CD14-positive monocyte (primary cell): ENCODE measurements at regions not wholly inside any gene's neighbourhood (a gene's known extent, or its start where the extent isn't known, plus 50 kb on each side); places are given as distances from the start of the nearest gene placed in this dataset.

Experiments used
- DNase-seq, 3 donors: peaks; one replicate each; pipeline ENCODE4 v3.0.0-alpha.2; 2011 to 2022
- H2AFZ ChIP-seq: 2 replicates; pipeline ENCODE4 v1.6.0; 2012; ENCODE audit warnings: mild to moderate bottlenecking, low read depth, low read length, inconsistent platforms; ENCODE audit not compliant: insufficient read depth, poor library complexity, severe bottlenecking
- H3K27ac ChIP-seq, 2 donors: 1 replicate in 1 of 2; 2 replicates in 1 of 2; pipeline ENCODE4 v1.5.1; 2012 to 2013; ENCODE audit warnings: low read length in 2 of 2, control low read depth in 1 of 2, inconsistent platforms in 1 of 2, low read depth in 1 of 2, mild to moderate bottlenecking in 1 of 2
- H3K27me3 ChIP-seq, 2 donors: one replicate each; pipeline versions ENCODE4 v1.6.0 to v1.6.1; 2011 to 2013; ENCODE audit warnings: low read length in 2 of 2; ENCODE audit not compliant: control insufficient read depth in 2 of 2, insufficient read depth in 2 of 2
- H3K36me3 ChIP-seq, 2 donors: replicated peaks in 1 of 2; 1 replicate in 1 of 2; 2 replicates in 1 of 2; pipeline versions ENCODE4 v1.5.1 to v1.6.1; 2012 to 2013; ENCODE audit warnings: low read length in 2 of 2, control low read depth in 1 of 2, inconsistent platforms in 1 of 2, mild to moderate bottlenecking in 1 of 2; ENCODE audit not compliant: insufficient read depth in 2 of 2, control insufficient read depth in 1 of 2
- H3K4me1 ChIP-seq, 2 donors: 1 replicate in 1 of 2; 2 replicates in 1 of 2; pipeline versions ENCODE4 v1.5.1 to v1.6.1; 2012 to 2013; ENCODE audit warnings: low read length in 2 of 2, control low read depth in 1 of 2, inconsistent platforms in 1 of 2, mild to moderate bottlenecking in 1 of 2, moderate library complexity in 1 of 2; ENCODE audit not compliant: insufficient read depth in 2 of 2, control insufficient read depth in 1 of 2
- H3K4me2 ChIP-seq: replicated peaks from 2 replicates; pipeline ENCODE3; 2012; ENCODE audit warnings: low read length, moderate library complexity, mild to moderate bottlenecking; ENCODE audit not compliant: poor library complexity, severe bottlenecking; ENCODE audit errors: extremely low read depth
- H3K4me3 ChIP-seq, 3 experiments: fragments of 200-600 bp in 1 of 3; sonication (generic) in 1 of 3; replicated peaks in 1 of 3; 1 replicate in 2 of 3; 2 replicates in 1 of 3; pipeline ENCODE4 v1.5.1; 2011 to 2013; ENCODE audit warnings: low read length in 3 of 3, mild to moderate bottlenecking in 3 of 3, control low read depth in 2 of 3, low read depth in 2 of 3, inconsistent platforms in 1 of 3, moderate library complexity in 1 of 3
- H3K79me2 ChIP-seq: 2 replicates; pipeline ENCODE4 v1.6.0; 2012; ENCODE audit warnings: mild to moderate bottlenecking, control low read depth, inconsistent platforms, low read length, moderate library complexity; ENCODE audit not compliant: insufficient read depth
- H3K9ac ChIP-seq: 2 replicates; pipeline ENCODE4 v1.6.0; 2017; ENCODE audit warnings: low read length, mild to moderate bottlenecking; ENCODE audit not compliant: insufficient read depth, poor library complexity, severe bottlenecking
- H3K9me3 ChIP-seq, 2 donors: replicated peaks in 1 of 2; 1 replicate in 1 of 2; 2 replicates in 1 of 2; pipeline versions ENCODE4 v1.5.1 to v1.6.1; 2012 to 2013; ENCODE audit warnings: low read length in 2 of 2, control low read depth in 1 of 2; ENCODE audit not compliant: control insufficient read depth in 1 of 2, insufficient read depth in 1 of 2
- H4K20me1 ChIP-seq: 2 replicates; pipeline ENCODE4 v1.6.0; 2012; ENCODE audit warnings: mild to moderate bottlenecking, low read length, control low read depth, moderate library complexity; ENCODE audit not compliant: insufficient read depth
- H3K27ac Mint-ChIP-seq, 7 donors: one replicate each; pipeline ENCODE4 v1.8.0; 2020; ENCODE audit warnings: mild to moderate bottlenecking in 7 of 7, mixed read lengths in 7 of 7, moderate library complexity in 6 of 7, inconsistent platforms in 2 of 7
- H3K27me3 Mint-ChIP-seq, 3 donors: one replicate each; pipeline ENCODE4 v1.8.0; 2021 to 2022; ENCODE audit warnings: low read depth in 3 of 3, mild to moderate bottlenecking in 3 of 3, mixed read lengths in 3 of 3, moderate library complexity in 3 of 3, inconsistent platforms in 1 of 3
- H3K36me3 Mint-ChIP-seq, 2 donors: one replicate each; pipeline ENCODE4 v1.8.0; 2020; ENCODE audit warnings: mixed read lengths in 2 of 2, inconsistent platforms in 1 of 2, mild to moderate bottlenecking in 1 of 2
- H3K4me1 Mint-ChIP-seq: one replicate; pipeline ENCODE4 v1.8.0; 2020; ENCODE audit warnings: mild to moderate bottlenecking, mixed read lengths
- H3K4me3 Mint-ChIP-seq, 2 donors: one replicate each; pipeline ENCODE4 v1.8.0; 2020; ENCODE audit warnings: mild to moderate bottlenecking in 2 of 2, mixed read lengths in 2 of 2, moderate library complexity in 1 of 2
- H3K9me3 Mint-ChIP-seq, 7 donors: one replicate each; pipeline ENCODE4 v1.8.0; 2020 to 2022; ENCODE audit warnings: mixed read lengths in 7 of 7, mild to moderate bottlenecking in 6 of 7, moderate library complexity in 6 of 7, inconsistent platforms in 2 of 7
- WGBS: methylation state at CpG from one replicate; pipeline ENCODE4 v1.1.5; 2013; ENCODE audit warnings: missing lambda C conversion rate; ENCODE audit not compliant: insufficient coverage; 5-methylcytosine and 5-hydroxymethylcytosine counted together
- intact Hi-C, 2 donors: fragments of 100-400 bp; cut with micrococcal nuclease; formaldehyde crosslinking; loops; one replicate each; pipeline versions ENCODE4 v1.15.0 to v1.15.1; 2023
- TF ChIP-seq, protein P1 (sequence below): fragments of 200-600 bp; IDR thresholded peaks from one replicate; pipeline ENCODE4 v1.8.0; 2022; ENCODE audit warnings: antibody characterized with exemption, mild to moderate bottlenecking

DNA sequence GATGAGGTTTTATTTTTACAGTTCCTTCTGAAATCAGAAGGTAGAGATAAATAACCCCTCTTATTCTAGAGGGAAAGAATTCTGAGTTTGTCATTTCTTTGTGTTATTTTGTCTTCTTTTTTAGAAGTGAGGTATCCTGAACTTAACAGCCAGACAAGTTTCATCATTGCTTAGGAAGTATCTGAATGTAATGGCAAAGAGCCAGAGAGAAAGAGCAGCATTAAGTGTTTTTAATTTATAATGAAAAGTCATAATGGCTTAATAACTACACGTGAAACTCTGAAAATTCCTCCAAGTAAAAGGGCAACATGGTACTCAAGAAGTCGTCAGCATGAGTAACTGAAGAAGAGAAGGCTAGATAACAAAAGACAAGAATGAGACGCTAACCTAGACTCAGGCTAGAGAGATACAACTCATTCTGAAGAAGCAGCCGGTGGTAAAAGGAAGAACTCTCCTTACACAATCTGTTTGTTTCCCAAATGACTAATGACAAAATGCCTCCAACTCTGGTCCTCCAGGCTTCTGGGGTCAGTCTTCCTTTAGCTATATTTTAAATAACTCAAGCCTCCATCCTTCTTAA, 116.2 kb upstream of the NECTIN3 start:
- Histone ChIP-seq H3K27ac (no peak overlapping the region), H3K4me1 (no peaks in the 10 kb centered on the region), H2AFZ (no peak overlapping the region), H3K4me3 (no peak overlapping the region), H3K79me2 (no peaks in the 10 kb centered on the region), H4K20me1 (no peaks in the 10 kb centered on the region), H3K4me2 (no peak overlapping the region), H3K27me3 (no peaks in the 10 kb centered on the region), H3K9ac (no peak overlapping the region), H3K9me3 (peaks cover 11 to 13% of the 10 kb centered on the region in 2 donors), H3K36me3 (no peaks in the 10 kb centered on the region)
- WGBS = 60% methylated on average over 1 of the region's 4 CpGs
- H3K4me1 Mint-ChIP-seq = no peaks in the 10 kb centered on the region
- H3K9me3 Mint-ChIP-seq = peaks cover 0 to 15% (median 7%) of the 10 kb centered on the region in 7 donors
- H3K27ac Mint-ChIP-seq = no peak overlapping the region
- H3K36me3 Mint-ChIP-seq = no peaks in the 10 kb centered on the region
- TF ChIP-seq, protein P1, sequence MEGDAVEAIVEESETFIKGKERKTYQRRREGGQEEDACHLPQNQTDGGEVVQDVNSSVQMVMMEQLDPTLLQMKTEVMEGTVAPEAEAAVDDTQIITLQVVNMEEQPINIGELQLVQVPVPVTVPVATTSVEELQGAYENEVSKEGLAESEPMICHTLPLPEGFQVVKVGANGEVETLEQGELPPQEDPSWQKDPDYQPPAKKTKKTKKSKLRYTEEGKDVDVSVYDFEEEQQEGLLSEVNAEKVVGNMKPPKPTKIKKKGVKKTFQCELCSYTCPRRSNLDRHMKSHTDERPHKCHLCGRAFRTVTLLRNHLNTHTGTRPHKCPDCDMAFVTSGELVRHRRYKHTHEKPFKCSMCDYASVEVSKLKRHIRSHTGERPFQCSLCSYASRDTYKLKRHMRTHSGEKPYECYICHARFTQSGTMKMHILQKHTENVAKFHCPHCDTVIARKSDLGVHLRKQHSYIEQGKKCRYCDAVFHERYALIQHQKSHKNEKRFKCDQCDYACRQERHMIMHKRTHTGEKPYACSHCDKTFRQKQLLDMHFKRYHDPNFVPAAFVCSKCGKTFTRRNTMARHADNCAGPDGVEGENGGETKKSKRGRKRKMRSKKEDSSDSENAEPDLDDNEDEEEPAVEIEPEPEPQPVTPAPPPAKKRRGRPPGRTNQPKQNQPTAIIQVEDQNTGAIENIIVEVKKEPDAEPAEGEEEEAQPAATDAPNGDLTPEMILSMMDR = no peak
- no peaks in the 10 kb centered on the region for H3K27me3 Mint-ChIP-seq
- intact Hi-C loops = no loop called here
- DNase-seq = no peak
- no peak overlapping the region for H3K4me3 Mint-ChIP-seq

DNA sequence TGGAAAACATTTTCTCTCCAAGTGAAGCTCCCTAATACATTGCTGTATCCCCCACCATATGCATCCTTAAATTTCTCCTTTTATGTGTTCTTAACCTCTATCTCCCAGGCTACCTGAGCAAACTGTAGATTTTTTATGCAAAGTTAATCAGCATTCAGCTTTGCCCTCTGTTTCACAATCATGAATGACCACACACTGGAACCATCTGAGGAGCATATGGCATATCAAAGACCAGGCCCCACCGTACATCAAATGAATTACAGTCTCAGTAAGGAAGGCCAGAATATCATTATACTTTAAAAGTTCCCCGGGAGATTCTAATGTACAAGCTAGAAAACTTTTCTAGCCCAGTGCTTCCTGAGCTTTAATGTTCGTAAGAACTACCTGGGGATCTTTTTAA, 115.5 kb upstream of the NECTIN3 start:
- 100% methylated on average over 1 of the region's 3 CpGs for WGBS
- Histone ChIP-seq H3K4me3 (no peak overlapping the region), H3K4me1 (no peaks in the 10 kb centered on the region), H3K27me3 (no peaks in the 10 kb centered on the region), H3K79me2 (no peaks in the 10 kb centered on the region), H3K36me3 (no peaks in the 10 kb centered on the region), H3K9ac (no peak overlapping the region), H3K9me3 (peaks cover 6 to 8% of the 10 kb centered on the region in 2 donors), H2AFZ (no peak overlapping the region), H3K4me2 (no peak overlapping the region), H3K27ac (no peak overlapping the region), H4K20me1 (no peaks in the 10 kb centered on the region)
- DNase-seq = no peak
- Mint-ChIP-seq H3K36me3 (no peaks in the 10 kb centered on the region), H3K27me3 (no peaks in the 10 kb centered on the region), H3K4me1 (no peaks in the 10 kb centered on the region), H3K27ac (no peak overlapping the region), H3K9me3 (peaks cover 0 to 12% (median 6%) of the 10 kb centered on the region in 7 donors), H3K4me3 (no peak overlapping the region)
- intact Hi-C loops = no loop called here
- TF ChIP-seq, protein P1 = no peak
